CD4-positive, alpha-beta T cell treated with Interleukin-6 at 100 ng/mL for 8 hours (primary cell): ENCODE measurements at regions not wholly inside any gene's neighbourhood (a gene's known extent, or its start where the extent isn't known, plus 50 kb on each side); places are given as distances from the start of the nearest gene placed in this dataset.

Experiments
- DNase-seq: peaks from one replicate; pipeline ENCODE4 v3.0.0-alpha.2; 2020; ENCODE audit warnings: mixed read lengths, low spot score

DNA sequence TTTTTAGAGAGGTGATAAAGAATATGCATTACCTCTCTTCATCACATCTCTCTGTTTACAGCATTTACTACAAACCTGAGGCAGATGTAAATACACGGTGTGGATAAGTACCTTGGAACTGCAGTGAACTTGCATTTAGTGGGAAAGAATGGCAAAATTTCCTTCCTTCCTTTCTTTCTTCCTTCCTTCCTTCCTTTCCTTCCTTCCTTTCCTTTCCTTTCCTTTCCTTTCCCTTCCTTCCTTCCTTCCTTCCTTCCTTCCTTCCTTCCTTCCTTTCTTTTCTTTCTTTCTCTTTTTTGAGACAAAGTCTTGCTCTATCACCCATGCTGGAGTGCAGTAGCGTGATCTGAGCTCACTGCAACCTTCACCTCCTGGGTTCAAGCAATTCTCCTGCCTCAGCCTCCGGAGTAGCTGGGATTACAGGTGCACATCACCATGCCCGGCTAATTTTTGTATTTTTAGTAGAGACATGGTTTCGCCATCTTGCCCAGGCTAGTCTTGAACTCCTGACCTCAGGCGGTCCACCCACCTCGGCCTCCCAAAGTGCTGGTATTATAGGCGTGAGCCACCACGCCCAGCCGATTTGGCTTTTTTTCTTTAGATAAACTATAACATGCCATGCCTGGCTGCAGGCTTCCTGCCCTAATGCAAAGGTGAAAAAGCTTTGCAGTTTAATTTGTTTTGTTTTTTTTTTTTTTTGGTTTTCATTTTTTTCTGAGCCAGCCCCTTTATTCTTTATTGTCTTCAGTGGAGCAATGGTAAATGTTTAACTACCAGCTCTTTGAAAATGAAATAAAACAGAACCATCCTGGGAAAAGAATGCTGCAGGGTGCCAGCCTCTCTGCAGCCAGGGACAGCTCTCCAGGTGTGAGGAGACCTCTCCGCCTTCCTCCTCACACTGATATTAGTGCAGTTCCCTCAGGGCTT lies 64.2 kb upstream of the NEDD9 start:
- no peak for DNase-seq

DNA sequence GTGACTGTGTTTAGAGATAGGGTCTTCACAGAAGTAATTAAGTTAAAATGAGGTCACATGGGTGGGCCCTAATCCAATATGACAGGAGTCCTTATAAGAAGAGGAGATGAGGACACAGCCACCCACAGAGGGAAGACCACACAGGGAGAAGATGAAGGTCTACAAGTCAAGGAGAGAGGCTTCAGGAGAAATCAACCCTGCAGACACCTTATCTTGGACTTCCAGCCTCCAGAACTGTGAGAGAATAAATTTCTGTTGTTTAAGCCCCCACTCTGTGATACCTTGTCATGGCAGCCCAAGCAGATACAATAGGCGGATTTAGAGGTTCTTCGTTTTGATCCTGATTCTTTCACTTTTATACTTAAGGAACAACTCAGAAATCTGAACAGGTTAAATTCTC lies 63.5 kb upstream of the NEDD9 start:
- no peak for DNase-seq

- DNase-seq, result no peak
Observed at GRCh38 chr6:11294228-11294627, 61.8 kb upstream of the NEDD9 start.

GRCh38 chr6:11292594-11293236 lies 60.2 kb upstream of the NEDD9 start:
- DNase-seq, result no peak

DNA sequence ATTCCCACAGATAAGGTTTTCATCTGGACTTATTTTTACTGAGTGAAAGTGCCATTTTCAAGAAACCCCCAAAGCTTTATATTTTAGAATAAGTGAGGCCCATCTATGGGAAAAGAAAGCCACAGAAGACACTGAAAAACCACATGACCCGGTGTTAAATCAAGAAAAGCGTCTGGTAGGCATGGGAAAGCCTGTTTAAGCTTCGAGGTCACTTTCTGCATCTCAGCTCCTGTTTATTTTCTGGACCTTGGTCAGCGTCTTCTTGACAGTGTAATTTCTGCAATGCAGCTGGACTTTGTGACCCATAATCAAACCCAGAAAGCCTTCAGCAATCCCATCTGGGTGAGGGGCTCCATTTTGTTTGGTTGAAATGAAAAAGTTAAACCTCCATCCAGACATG lies 59.6 kb upstream of the NEDD9 start:
- no peak for DNase-seq

DNA sequence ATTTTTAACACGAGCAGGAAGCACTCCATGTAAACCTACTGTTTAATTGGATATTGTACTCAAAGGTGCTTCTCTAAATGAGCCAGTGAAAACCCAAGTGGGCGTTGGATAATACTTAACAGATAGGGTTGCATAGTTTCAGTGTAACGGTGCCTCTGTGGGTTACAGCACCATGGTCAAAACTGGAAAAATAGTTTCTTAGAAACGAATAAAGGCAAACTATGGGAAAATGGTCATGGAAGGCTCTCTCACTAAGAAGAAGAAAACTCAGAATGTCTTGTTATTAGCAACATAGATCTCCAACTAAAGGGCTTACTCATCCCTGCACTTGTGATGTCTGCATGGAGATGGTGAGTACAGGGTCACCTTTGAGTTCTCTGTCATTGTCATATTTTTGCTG lies 59.1 kb upstream of the NEDD9 start:
- DNase-seq, result no peak

GRCh38 chr6:11290027-11290426 lies 57.6 kb upstream of the NEDD9 start:
- no peak for DNase-seq

DNA sequence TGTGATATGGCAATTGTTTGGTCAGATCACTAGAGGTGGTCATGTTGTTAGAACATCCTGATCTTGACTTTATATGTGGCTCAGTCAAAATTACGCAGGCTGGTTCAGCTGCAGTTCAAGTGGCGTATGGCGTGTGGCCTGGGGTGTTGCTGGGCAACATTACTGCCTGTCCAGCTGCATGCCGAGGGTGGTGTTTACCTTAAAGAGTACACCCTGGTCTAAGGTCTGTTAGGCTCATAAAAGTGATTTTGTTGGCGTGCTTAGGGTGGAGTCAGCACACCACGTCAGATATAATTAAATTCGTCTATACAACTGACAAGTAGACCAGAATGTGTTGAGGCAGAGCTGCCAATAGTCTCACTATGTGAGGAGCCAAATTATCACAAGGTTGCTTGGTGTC lies 55.6 kb upstream of the NEDD9 start:
- DNase-seq, result no peak

- DNase-seq, result no peak
Observed at GRCh38 chr6:11284996-11285395, 52.5 kb upstream of the NEDD9 start.

- no peak for DNase-seq
Observed at GRCh38 chr6:11283629-11284028, 51.2 kb upstream of the NEDD9 start.

DNA sequence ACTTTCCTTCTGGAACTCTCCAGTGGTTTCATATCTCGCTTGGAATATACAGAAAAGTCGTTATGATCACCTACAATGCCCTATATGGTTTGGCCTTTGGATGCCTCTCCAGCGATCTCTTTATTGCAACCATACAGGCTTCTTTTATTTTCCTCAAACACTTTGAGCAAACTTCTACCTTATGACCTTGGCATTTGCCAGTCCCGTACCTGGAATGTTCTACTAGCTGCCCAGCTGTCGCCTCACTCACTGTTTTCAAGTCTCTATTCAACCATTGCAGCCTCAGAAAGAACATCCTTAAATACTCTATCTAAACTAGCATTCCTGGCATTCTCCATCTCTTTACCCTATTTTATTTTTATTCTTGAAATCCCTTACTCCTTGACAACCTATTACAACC lies 50.4 kb upstream of the NEDD9 start:
- no peak for DNase-seq
